Left colon (tissue), 2 donors: ENCODE measurements at regions not wholly inside any gene's neighbourhood (a gene's known extent, or its start where the extent isn't known, plus 50 kb on each side); places are given as distances from the start of the nearest gene placed in this dataset.

ENCODE experiments used
- ATAC-seq: fragments of 200-7000 bp; cut with Tn5 transposase; one replicate; pipeline ENCODE4 v1.9.1; 2020; ENCODE audit warnings: mild to moderate bottlenecking, moderate library complexity
- DNase-seq, 2 donors: peaks; one replicate each; pipeline ENCODE4 v3.0.0-alpha.2; 2020
- intact Hi-C, 2 donors: fragments of 100-400 bp; cut with DNase I in 1 of 2; cut with micrococcal nuclease in 1 of 2; formaldehyde crosslinking; loops; one replicate each; pipeline versions ENCODE4 v1.11.2 to v1.14.0; 2022; cut with DNase I, micrococcal nuclease
- donor health status: DM: no; HTN: no; CAD: no.
- donor health status: DM: yes; HTN: yes; CAD: no.

DNA sequence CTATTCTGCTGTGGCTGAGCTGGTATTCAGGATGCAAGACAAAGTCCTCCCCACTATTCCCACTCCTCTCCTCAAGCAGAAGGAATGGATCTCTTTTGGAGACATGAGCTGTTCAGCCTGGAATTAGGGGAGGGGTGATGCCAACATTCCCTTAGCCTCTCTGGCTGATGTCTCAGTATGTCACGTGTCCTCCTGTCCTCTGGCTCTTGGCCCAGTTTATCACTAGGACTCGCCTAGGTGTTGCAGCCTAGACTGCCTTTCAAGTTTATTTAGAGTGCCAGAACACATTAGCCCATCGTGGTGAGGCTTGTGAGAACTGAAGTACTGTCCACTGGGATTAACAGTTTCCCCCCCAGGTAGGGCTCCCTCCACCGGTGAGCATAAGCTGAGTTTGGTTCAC, 239.9 kb upstream of the MIS18BP1 start:
- no peak for DNase-seq
- ATAC-seq: no peak
- intact Hi-C loops: no loop called here

GRCh38 chr14:45491914-45492313, 238.9 kb upstream of the MIS18BP1 start:
- ATAC-seq: no peak
- no peak for DNase-seq
- intact Hi-C loops: no loop called here

DNA sequence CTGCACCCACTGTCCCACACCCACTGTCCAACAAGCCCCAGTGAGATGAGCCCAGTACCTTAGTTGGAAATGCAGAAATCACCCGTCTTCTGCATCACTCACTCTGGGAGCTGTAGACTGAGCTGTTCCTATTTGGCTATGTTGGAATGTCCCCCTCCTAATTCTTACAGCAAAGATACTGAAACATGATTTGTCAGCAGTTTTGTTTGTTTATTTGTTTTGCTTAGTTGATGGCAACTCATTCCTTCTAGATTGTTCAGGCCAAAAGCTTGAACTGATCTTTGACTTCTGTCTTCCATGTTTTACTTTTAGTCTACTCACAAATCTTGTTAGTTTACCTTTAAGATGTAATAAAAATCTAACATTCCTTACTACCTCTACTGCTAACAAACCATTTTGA, 233.6 kb upstream of the MIS18BP1 start:
- no peak for ATAC-seq
- intact Hi-C loops: no loop called here
- DNase-seq: no peak

DNA sequence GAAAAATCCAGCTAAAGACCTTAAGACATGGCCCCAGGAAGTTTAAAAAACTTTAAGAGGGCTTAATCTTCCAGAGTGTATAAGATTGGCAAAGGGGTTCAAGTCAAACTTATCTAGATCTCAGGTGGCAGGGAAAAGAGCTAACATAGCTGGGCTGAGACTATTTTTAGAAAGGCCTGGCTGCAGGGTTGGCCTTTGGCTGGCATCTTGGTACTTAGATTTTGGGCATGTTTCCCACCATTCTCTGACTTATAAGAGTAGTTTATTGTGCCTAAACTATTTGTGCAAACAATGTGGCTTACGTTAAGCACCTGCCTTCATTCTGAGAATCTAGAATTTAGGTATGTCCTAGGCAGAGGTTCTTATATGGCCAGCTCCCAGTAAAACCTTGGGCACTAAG, 214.0 kb upstream of the MIS18BP1 start:
- DNase-seq (no peak), ATAC-seq (no peak)
- intact Hi-C loops: no loop called here

GRCh38 chr14:45434221-45434620, 181.2 kb upstream of the MIS18BP1 start:
- DNase-seq (no peak), ATAC-seq (no peak)
- intact Hi-C loops: no loop called here

GRCh38 chr14:45426685-45427282, 173.8 kb upstream of the MIS18BP1 start:
- ATAC-seq (peak; percentile 50), DNase-seq (no peak)
- intact Hi-C loops: no loop called here

GRCh38 chr14:45406942-45407341, 153.9 kb upstream of the MIS18BP1 start:
- no peak for DNase-seq
- intact Hi-C loops: no loop called here
- ATAC-seq: no peak

DNA sequence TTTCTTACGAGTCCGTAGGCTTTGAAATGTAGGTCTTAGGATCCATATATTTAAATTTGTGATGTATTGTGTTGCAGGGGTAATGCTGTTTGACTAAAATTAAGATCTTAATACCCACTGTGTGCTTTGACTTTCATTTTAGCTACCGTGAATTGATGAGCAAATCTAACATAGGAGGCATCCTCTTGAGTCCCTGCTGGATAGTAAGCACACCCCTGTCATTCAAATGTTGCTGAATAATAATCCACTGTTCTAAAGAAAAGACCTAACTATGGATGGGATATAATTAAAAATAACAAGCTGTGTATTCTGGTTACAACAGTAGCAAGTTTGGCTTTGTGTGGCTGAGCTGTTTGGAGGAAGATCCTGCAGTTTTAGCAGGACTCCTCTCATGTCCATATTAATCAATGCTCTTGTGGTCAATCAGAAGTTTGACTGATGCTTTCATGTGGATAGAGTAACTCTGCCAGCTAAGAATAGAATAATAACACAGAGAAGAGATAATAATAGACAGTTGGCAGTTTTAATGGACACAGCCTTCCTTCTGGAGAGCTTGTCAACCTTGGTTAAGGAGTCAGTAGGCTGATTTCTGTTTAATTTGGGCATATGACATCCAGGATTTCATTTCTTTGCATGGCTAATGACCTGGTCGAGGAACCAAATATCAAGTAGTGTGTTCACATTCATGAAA, 148.1 kb upstream of the MIS18BP1 start:
- ATAC-seq: no peak
- intact Hi-C loops: no loop called here

DNA sequence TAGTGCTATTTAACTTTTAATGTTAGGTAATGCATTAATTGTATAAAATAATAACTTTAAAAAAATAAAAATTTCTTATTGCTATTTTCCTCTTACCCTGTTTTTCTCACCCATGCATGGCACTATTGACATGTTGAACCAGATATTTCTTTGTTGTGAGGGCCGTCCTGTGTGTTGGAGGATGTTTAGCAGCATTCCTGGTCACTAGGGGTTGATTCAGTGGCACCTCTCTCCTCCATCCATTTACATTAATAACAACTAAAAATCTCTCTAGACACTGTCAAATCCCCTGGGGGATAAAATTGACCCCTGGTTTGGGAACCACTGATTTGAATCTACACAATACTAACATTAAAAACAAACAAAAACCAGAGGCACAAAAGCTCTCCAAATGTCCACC, 147.5 kb upstream of the MIS18BP1 start:
- DNase-seq (no peak), ATAC-seq (no peak)
- intact Hi-C loops: no loop called here

More for the DNA sequence above, 148.1 kb upstream of the MIS18BP1 start:
- DNase-seq: no peak

DNA sequence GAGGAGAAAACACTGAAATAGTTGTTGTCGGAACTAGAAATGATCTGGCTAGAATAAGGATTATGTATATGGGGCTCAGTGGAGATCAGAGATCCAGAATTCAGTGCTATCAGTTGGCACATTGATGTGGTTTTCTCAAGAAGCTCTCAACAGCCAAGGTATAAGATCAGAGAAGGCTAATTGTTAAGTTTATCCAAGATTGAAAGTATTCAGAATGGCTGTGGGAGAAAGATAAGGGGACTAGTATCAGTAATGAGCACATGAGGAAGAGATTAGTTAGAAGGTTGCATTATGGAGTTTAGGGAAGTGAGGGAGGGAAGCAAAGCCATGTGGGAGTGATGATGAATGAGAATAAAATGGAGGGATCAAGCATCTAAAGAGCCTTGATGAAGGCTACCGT, 128.1 kb upstream of the MIS18BP1 start:
- DNase-seq (no peak), ATAC-seq (no peak)
- intact Hi-C loops: no loop called here

- intact Hi-C loops: no loop called here
- ATAC-seq (no peak), DNase-seq (no peak)
These were observed 124.2 kb upstream of the MIS18BP1 start for GRCh38 chr14:45377166-45377565.

DNA sequence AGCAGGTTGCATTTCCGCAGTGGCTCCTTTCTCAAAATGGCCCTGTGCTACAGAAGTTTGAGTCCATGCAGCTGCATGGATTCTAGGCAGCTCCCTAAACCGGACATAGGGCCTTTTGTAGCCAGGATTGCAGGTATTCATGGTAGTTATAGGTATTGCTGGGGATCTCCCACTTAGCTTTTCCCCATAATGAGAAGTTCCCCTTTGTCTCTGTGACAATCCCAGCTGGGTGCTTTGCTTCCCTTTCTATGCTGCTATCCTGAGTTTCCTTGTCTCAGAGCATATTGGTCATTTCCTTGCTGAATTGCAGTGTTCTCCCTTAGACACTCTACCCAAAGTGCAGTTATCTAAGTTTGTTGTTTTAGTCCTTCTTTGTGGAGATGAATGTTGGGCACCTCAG, 120.9 kb upstream of the MIS18BP1 start:
- no peak for DNase-seq
- intact Hi-C loops: no loop called here
- ATAC-seq: no peak

- intact Hi-C loops: no loop called here
- DNase-seq: no peak
- ATAC-seq: no peak
These were observed 111.7 kb upstream of the MIS18BP1 start for GRCh38 chr14:45364565-45365156.

DNA sequence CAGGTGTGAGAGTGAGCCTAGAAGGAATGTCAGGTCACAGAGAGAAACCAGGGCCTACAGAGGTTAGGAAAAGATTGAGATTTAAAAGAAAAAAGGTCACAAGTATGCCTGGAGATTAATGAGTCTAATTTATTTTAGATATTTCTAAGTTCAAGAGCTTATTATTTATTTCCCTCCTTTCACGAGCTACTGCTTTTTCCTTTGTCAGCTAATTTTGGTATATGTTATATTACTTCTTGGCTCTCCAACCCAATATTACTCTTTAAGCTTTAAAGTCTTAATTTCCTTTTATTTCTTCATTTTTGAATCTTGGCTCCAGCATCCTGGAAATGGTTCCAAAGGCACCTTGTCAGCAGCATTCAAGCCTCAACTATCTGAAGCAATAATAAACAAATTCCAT, 109.5 kb upstream of the MIS18BP1 start:
- intact Hi-C loops: no loop called here
- DNase-seq (no peak), ATAC-seq (no peak)

- intact Hi-C loops: no loop called here
- ATAC-seq (no peak), DNase-seq (no peak)
These were observed 108.7 kb upstream of the MIS18BP1 start for GRCh38 chr14:45361727-45362126.

DNA sequence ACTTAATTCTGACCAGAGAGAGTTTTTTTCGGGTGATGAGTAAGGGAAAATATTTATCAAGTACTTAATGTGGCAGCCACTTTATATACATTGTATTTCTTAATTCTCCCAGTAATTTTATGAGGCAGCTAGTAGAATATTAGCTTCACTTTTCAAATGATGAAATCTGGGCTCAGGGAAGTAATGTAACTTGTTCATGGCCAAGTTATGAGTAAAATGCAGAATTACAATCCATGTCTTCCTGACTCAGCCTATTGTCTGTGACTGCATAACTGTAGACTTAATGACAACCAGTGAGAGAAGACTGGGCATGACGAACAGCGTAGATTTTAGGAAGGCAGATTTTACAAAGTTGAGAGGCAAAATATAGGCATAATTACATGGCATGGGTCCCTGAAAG, 106.7 kb upstream of the MIS18BP1 start:
- ATAC-seq (no peak), DNase-seq (no peak)
- intact Hi-C loops: no loop called here

GRCh38 chr14:45332360-45332988, 79.5 kb upstream of the MIS18BP1 start:
- ATAC-seq (no peak), DNase-seq (no peak)
- intact Hi-C loops: no loop called here

GRCh38 chr14:45308745-45309397, 55.9 kb upstream of the MIS18BP1 start:
- intact Hi-C loops: no loop called here
- DNase-seq (no peak), ATAC-seq (no peak)
